ENCODE measurements at regions not wholly inside any gene's neighbourhood (a gene's known extent, or its start where the extent isn't known, plus 50 kb on each side); places are given as distances from the start of the nearest gene placed in this dataset.
A peak's percentile ranks its signal among the peaks of the same experiment; 100 is the strongest.
"Not testable (repeated sequence)": the region's sequence is repeated elsewhere in the genome, so short reads cannot be mapped to it uniquely, and the experiment has no call there.

DNA sequence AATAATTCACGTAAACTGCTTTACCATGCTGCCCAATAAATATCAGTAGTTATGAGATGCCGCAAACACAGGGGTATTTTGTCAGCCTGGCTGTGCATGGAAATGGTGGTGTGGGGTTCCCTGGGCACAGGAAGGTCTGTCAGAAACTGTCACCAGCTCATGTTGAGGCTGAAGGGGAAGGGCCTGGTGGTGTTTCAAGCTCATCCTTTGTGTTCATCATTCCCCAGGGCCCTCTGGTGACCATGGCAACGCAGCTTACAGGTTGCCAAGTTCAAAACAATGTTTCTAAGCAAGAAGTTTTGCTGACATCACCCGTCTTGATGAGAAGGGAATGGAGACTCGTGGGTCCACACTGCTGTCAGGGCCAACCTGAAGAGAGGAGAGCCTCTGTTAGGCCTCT, 348.9 kb upstream of the C16orf82 start:
- DNase-seq (ENCODE audit: low spot score) = no peak

DNA sequence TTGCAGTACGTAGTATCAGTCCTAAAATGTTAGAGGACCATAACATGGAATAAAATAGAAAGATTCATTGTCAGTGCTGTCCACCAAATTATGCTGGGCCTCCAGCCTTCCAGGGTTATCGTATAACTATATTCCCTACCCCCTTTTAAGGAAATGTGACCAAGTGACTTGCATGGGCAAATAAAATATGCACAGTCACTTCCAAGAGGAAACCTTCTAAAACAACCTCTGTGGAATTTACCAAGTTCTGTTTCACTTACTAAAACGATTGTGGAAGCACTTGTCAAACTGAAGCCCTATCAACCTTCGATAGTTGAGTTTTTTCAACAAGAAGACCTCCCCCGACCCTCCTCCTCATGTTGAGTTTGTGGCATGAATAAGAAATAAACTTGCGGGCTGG, 345.4 kb upstream of the C16orf82 start:
- no peak for DNase-seq (ENCODE audit: low spot score)

DNA sequence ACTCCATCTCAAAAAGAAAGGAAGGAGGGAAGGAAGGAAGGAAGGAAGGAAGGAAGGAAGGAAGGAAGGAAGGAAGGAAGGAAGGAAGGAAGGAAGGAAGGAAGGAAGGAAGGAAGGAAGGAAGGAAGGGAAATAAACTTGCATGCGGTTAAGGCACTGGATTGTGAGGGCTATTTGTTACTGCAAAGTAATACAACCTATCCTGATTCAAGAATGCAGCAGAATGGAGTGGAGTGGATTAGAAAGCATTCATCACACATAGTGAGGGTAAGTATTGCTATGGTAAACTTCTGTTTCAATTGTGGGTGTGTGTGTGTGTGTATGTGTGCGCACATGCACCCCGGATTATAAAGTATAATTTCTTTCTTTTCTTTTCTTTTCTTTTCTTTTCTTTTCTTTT, 344.8 kb upstream of the C16orf82 start:
- DNase-seq (ENCODE audit: low spot score) = not testable (repeated sequence)

DNA sequence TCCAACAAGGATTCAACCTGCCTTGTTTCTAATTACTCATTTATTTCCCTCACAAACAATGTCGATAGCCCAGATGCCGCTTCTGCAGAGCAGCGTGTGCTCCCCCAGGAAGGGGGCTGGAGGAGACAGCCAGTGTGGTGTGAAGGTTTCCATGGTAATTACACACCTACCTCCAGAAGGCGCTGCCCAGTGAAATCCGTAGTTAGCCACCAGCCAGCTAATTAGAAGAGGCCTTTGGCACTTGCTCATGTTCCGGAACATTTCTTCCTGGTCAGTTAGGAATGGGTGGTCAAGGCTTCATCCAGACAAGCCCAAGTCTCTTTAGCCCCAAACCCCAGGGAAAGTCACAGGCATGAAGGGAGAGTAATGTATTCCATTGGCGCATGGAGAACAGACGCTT, 342.5 kb upstream of the C16orf82 start:
- DNase-seq (ENCODE audit: low spot score) = no peak

DNA sequence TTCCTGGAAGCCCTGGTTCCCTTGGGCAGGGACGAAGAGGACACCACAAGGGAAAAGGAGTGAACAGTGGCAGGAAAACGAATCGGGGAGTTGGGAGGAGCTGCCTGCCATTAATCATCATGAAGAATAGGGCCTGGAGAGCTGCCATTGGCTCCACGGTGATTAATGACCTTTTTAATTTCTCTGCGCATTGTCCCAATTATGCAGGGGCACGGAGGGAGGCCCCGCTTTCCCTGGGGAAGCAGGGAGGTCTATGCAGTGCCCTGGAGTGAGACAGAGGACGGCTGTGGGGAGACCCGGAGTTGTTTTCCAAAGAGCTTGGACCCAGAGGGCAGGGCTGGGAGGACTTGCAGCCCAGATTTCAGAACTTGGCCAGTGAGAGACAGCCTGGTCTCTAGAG, 338.9 kb upstream of the C16orf82 start:
- no peak for DNase-seq (ENCODE audit: low spot score)

DNA sequence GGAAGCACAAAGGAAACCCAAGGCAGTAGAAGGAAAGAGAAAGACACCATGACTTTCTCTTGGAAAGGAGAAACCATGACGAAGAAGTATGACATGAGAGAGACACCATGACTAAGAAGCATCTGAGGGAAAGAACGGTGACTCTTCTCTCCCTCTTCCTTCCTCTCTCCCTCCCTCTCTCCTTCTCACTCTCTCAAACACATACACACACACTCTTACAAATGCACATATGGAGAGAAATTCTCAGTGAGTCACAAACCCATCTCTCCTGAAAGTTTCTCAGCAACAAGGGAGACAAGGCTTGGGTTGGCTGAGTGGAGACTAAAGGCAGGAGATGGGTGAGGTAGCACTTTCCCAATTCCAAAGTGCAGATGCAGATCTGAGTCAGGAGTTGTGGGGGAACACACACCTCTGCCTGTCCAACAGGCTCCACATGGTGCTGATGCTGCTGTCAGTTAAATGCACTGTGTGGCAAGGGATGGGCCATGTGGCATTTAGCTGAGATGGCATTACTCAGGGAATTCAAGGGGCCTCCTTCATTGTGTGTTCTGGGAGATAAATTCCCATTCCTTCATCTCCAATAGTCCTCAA, 336.7 kb upstream of the C16orf82 start:
- no peak for DNase-seq (ENCODE audit: low spot score)

DNA sequence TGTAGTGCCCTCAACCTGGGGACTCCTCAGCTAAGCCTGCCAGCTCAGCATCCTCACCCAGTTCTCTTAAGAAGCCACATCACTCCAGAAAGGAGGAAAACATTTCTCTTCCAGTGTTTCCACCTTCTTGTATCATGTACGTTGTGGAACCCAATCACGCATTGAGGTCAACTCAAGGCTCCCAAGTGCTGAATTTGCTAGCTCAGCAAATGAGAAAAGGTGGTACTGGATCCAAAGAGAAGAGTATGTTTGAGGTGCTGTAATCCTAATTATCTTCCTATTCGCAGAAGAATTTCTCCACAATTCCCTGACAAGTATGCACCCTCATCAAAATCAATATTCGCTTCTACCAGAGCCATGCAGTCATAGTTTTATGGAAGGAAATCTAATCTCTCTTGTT, 335.0 kb upstream of the C16orf82 start:
- DNase-seq (ENCODE audit: low spot score) = no peak

DNA sequence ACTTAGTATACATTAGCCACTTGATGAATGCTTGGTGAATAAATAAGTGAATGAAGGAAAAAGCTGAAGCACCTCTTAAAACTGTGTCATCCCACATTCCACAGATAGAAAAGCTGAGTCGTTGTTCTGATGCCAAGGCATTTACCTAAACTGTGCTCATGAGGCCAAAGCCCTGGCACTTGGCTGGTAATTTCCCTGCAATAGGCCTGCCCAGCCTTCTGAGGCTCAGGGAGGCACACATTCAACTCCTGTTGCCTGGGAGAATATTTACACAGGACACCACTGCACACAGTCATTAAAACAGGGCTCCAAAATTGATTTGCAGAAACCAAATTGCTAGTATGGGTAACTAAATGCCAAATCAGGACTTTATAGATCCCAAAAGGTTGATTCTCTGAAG, 333.0 kb upstream of the C16orf82 start:
- DNase-seq (ENCODE audit: low spot score) = no peak

DNA sequence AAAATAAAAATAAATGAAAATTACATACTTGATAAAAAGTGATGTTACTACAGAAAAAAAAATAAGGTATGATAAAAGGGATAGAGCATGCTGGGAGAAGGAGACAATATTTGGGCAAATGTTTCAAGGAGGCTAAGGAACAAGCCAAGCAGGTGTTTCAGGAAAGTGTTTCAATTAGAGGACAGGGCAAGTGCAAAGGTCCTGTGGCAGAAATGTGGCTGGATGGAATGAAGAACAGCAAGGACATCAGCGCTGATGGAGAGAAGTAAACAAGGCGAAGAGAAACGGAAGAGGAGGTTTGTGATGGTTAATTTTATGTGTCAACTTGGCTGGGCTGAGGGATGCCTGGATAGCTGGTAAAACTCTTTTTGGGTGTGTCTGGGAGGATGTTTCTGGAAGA, 331.2 kb upstream of the C16orf82 start:
- DNase-seq (ENCODE audit: low spot score) = no peak

DNA sequence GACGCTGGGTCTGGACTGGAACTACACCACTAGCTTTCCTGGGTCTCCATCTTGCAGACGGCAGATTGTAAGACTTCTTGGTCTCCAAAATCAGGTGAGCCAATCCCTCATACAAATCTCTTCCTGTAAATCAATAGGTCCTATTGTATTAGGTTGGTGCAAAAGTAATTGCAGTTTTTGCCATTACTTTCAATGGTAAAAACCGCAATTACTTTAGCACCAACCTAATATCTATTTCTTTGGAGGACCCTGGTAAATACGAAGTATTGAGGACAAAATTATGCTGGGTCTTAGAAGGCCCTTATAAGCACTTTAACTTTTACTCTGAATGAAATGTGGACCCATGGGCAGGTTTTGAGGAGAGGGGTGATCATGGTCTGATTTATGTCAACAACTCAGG, 330.6 kb upstream of the C16orf82 start:
- DNase-seq (ENCODE audit: low spot score) = no peak

DNA sequence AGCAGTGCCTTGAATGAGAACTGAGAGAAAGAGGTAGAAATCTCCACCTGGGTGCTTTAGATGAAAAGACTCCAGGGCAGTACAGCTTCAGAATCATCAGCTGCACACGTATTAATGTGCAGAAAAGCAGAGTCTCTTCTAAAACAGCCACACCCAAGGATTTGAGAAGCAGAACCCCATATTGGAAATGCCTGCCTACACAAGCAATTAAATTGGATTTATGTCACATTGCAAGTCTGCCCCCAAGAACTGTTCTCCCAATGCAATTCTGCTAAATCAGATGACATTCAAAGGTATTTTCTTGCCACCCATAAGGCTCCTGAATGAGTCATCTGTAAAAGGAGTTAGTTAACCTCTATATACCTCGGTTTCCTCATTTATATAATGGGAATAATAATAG, 326.0 kb upstream of the C16orf82 start:
- DNase-seq (ENCODE audit: low spot score) = no peak

DNA sequence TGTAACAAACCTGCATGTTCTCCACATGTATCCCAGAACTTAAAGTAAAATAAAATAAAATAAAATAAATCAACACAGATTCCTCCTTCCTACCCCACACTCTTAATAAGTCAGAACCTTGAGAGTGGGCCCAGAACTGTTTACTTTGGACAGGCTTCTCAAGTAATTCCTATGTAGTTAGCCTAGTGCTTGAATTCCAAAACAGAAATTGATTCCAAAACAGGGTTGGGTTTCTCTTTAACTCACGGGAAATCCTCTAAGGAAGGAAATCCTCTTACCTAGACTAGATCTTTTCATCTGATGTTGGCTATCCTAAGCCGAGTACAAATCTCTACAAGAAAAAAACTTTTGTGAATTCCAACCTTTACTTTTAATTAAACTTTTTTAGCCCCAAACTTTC, 324.7 kb upstream of the C16orf82 start:
- no peak for DNase-seq (ENCODE audit: low spot score)

DNA sequence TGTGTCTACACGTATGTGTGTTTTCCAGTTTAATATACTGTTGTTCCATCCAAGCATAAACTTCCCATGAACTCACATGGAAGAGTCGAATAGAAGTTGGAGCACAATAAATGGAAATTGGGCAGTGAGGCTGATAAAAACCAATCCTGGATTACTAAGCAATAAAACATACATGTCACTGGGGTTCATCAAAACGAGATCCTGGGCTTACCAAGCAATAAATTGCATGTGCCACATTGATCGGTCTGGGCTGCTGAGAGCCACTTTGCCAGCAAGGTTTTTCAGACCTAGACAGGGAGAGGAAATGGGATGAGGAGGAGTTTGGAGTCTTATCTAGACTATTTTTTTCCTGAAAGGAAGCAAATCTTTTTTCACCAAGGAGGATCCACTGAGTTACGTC, 322.3 kb upstream of the C16orf82 start:
- DNase-seq (ENCODE audit: low spot score) = no peak

DNA sequence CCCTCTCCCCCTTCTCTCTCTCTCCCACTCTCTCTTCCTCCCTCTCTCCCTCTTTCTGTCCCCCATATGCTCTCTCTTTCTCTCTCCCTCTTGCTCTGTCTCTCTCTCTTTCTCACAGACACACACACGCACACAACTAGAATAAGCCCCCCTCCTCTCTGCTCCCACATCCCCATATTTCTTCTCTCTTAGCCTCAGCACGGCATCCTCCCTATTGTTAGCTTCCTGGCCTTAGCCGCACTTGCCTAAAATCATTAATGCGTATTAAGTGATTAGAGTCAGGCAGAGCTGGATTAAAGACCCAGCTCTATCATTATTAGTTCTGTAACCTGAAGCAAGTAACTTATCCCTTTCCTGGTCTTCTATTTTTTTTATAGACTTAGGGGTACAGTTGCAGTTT, 319.0 kb upstream of the C16orf82 start:
- DNase-seq (ENCODE audit: low spot score) = no peak

DNA sequence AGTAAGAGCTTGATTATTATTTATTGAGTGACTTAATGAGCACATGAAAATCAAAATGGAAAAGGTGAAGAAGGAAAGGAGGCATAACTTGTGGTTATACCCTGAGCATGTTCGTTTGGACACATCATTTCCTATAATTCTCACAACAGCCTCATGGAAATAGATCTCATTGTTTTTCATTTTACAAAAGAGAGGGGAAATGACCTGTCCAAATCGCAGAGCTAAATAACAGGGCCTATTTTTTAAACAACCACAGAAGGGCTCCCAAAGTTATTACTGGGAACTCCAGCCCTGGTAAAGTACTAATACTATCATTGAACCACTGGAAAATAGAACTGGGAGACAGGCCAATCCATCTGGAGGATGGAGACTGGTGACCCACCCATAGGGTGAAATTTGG, 317.7 kb upstream of the C16orf82 start:
- no peak for DNase-seq (ENCODE audit: low spot score)

DNA sequence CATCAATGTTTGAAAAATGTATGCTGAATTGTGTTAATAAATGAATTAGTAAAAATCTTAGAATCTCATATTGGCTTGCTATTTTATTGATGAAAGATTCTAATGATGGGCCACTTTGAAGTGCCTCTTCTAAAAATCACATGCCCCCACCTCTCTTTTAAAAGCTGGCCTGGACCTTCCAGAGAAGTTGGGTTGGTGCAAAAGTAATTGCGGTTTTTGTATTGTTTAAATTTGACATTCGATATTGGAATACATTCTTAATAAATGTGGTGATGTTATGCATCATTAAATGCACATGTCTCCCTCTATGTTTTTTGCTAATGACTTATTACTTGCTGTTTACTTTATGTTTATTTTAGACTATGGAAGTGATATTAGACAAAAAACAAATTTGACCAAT, 314.6 kb upstream of the C16orf82 start:
- DNase-seq (ENCODE audit: low spot score) = no peak

DNA sequence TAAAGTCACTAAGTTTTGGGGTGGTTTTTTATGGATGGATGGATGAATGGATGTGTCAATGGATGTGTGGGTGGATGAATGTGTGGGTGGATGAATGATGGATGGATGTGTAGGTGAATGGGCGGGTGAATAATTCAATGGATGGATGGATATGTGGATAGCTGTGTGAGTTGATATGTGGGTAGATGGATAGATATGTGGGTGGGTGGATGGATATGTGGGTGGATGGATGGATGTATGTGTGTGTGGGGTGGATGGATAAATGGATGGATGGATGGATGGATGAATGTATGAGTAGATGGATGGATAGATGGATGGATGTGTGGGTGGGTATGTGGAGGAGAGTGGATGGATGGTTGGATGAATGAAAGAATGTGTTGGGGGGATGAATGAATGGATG, 310.1 kb upstream of the C16orf82 start:
- DNase-seq (ENCODE audit: low spot score) = no peak

DNA sequence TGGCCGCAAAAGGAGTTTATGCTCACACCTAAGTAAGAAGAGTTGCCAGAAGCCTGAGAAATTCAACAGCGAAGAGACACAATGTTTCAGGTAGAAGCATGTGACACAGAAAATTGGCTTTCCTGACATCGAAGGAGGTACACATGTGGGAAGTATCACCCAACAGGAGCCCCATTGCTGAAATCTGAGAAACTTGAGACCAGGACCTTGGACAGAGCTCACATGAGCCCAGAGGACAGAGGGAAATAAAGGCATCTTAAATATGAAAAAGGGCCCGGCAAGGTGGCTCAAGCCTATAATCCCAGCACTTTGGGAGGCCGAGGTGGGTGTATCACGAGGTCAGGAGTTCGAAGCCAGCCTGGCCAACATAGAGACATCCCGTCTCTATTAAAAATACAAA, 304.1 kb upstream of the C16orf82 start:
- DNase-seq (ENCODE audit: low spot score) = no peak

DNA sequence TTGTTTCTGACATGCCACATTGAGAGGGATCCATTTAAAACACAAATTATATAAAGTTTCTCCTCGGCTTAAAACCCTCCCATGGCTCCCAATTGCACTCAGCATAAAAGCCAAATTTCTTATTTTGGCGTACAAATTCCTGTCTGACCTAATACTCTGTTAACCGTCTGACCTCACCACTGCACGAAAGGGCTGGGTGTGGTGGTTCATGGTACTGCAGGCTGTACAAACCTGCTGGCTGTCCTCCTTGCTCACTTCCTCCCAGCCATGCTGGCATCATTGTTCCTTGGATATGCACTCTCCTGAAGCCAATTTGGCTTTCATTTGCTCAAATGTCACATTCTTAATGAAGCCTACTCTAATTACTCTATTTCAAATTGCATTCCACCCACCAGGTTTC, 301.6 kb upstream of the C16orf82 start:
- no peak for DNase-seq (ENCODE audit: low spot score)

DNA sequence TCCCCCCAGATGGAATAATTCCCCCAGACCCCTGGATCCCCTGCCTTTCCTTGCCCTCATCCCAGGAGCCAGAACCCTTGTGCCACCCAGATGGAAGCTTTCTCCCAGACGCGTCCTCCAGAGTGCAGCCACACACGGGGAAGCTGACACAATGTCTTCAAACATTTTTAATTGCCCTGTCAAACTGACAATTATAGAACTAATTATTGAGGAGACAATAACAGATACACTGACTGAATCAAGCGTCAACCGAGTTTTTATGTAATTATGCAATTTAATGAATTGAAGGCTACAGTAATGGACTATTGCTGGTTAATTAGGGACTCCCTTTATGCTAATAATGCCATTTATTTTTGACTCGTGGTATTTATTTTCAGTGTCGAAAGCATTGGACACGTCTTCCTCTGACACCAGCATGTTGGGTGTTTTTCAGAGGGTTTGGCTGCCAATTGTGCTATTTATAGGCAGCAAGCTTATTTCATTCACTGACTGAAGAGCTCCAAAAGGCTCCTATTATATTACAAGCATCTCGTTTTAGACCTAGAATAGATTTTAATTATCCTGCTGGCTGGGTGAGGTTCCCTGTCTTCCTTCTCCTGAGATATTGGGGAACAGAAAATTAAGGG, 298.2 kb upstream of the C16orf82 start:
- no peak for DNase-seq (ENCODE audit: low spot score)

DNA sequence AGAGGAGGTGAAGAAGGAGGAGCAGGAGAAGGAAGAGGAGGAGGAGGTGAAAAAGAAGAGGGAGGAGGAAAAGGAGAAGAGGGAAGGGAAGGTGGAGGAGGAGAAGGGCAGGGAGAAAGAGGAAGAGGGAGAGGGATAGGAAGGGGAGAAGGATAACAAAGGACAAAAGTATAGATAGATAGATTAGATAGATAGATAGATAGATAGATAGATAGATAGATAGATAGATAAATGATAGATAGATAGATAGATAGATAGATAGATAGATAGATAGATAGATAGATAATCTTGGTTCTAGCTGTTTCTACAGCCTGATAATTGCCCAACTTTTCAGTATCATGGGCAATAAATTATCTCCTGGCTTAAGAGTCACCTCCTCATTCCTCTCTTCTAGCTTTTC, 296.2 kb upstream of the C16orf82 start:
- no peak for DNase-seq (ENCODE audit: low spot score)

DNA sequence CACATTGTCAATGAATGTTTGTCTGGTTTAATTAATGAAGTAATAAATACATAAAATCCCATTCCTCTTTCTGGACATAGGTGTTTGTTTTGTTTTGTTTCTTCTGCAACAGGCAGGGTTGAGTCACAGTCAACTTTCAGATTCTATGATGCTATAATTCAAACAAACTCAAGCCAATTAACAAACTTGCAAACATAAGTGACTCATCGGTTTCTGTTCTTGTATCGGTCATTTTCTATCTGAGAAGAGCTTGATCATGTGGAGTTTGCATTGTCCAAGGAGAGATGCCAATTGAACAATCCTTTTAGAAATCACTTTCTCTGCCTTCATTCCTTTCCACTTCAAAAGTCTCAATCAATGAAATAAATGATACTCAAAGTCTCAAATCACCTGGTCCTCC, 294.2 kb upstream of the C16orf82 start:
- no peak for DNase-seq (ENCODE audit: low spot score)

DNA sequence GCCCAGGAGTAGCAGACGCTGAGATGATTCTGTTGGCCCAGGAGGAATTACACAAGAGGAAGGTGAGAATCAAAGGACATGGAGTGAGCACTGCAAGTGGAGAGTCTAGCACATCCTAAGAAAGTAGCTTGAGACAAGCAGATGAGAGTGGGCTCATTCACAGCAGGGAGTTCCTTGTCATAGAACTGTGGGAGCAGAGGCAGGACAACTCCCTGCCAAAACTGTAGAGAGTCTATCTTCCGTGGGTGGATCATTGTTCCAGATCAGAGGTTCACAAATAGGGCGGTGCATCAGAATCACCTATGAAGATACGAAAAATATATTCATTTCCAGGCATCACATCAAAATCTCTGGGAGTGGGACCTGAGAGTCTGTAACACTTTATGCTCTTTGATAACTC, 288.9 kb upstream of the C16orf82 start:
- no peak for DNase-seq (ENCODE audit: low spot score)

DNA sequence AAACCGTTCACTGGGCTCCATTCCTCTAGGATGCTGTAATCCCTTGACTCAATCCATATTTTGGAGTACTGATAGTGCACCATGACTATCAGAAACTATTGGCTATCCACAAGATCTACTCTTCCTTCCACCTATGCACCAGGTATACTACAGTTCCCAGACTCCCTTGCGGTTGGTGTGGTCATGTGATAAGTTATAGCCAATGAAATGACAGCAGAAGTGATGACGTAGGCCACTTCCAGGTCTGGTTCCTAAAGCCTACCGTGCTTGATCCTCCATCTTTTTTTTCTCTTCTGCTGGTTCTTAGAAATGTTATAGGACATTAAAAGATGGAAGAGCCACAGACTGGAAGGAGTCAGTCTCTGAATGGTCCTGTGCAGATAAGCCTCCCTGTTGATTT, 278.8 kb upstream of the C16orf82 start:
- peak; percentile 23 for DNase-seq (ENCODE audit: low spot score)

All from SK-N-DZ (cell line).